ENCODE measurements at regions not wholly inside any gene's neighbourhood (a gene's known extent, or its start where the extent isn't known, plus 50 kb on each side); places are given as distances from the start of the nearest gene placed in this dataset.

DNA sequence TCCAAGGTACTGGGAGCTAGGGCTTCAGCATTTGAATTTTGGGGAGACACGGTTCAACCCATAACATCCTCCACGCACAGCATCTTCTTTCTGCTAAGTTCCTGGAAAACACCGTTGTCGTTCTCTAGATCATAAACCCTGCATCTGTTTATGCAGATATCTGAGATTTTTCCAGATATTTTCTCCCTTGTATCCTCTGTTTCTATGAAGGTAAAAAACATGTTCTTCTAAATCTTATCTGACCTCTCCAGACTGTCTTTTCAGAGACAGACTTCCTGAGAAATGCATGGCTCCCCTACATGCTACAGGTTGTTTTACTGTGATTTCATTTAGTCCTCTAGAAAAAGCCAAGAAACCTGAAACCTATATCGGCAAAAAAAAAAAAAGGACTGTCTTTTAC, 152.3 kb upstream of the KLF3 start:
- TF ChIP-seq CTCF (IDR thresholded peaks at IDR 0.05 in 8 of 11, conservative IDR thresholded peaks at IDR 0.05 in 3 of 11) (no peak), POLR2AphosphoS5 (IDR thresholded peaks at IDR 0.05) (no peak), POLR2A (IDR thresholded peaks at IDR 0.05) (no peak)

All from spleen (tissue), 7 donors.